Fibroblast of lung (primary cell): ENCODE measurements at regions not wholly inside any gene's neighbourhood (a gene's known extent, or its start where the extent isn't known, plus 50 kb on each side); places are given as distances from the start of the nearest gene placed in this dataset.

Source experiments
- CTCF ChIP-seq, 2 donors: IDR thresholded peaks in 1 of 2; conservative IDR thresholded peaks in 1 of 2; 1 replicate in 1 of 2; 2 replicates in 1 of 2; pipeline ENCODE4 v1.5.1; 2011 to 2012; ENCODE audit warnings: low read length in 2 of 2, control low read depth in 1 of 2, inconsistent platforms in 1 of 2, low read depth in 1 of 2, mild to moderate bottlenecking in 1 of 2
- EZH2 ChIP-seq: IDR thresholded peaks from 2 replicates; pipeline ENCODE4 v1.5.1; 2012; ENCODE audit warnings: low read length, control low read depth, mild to moderate bottlenecking; ENCODE audit errors: missing control alignments

DNA sequence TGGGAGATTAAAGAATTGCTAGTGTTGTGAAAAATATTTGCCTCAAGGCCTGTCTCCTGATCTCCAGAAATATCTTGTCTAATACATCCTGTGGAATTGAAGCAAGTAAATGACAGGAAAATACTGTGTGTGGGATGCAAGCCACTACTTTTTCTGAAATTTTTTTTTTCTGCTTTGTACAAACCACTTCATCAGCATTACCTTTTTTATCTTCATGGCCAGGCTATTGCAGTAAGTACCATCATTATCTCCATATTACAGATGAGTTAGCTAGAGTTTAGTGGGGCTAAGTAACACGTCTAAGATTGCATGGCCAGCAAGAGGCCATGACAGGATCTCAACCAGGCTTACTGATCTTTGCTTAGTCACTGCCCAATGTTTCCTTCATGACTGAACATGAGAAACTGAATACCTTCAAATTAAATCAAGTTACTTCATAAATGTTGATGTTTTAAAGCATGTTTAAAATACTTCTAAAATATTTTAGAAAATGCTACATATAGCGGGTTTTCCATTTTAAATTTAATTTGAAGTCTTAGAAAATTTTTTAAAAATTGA lies 273.7 kb downstream of the SLC6A15 start:
- TF ChIP-seq CTCF (conservative IDR thresholded peaks at IDR 0.05 in 1 of 2, IDR thresholded peaks at IDR 0.05 in 1 of 2; ENCODE audit: low read depth in 1 of 2, low read length in 2 of 2) (no peak), EZH2 (no peak)
